B cell (primary cell): ENCODE measurements at regions not wholly inside any gene's neighbourhood (a gene's known extent, or its start where the extent isn't known, plus 50 kb on each side); places are given as distances from the start of the nearest gene placed in this dataset.

Experiments
- ATAC-seq: fragments of 200-7000 bp; cut with Tn5 transposase; one replicate; pipeline ENCODE4 v1.10.0; 2021; ENCODE audit warnings: low read depth, mild to moderate bottlenecking, moderate number of reproducible peaks, moderate library complexity
- CTCF ChIA-PET: fragments of 350-600 bp; sonication (Branson Sonifier 250); formaldehyde crosslinking; loops from one replicate; lab custom pipeline; 2021; ENCODE audit warnings: antibody characterized with exemption, inconsistent platforms; lab: Charles Lee
- POLR2A ChIA-PET: fragments of 350-600 bp; sonication (Branson Sonifier 250); formaldehyde crosslinking; loops from one replicate; lab custom pipeline; 2021; ENCODE audit warnings: antibody characterized with exemption; lab: Charles Lee
- DNase-seq: peaks from one replicate; pipeline ENCODE4 v3.0.0; 2013
- H2AFZ ChIP-seq: 2 replicates; pipeline ENCODE4 v1.6.1; 2012; ENCODE audit warnings: mild to moderate bottlenecking, low read depth, low read length; ENCODE audit not compliant: insufficient read depth, poor library complexity, severe bottlenecking
- H3K27ac ChIP-seq, 2 donors: 1 replicate in 1 of 2; 2 replicates in 1 of 2; pipeline ENCODE4 v1.5.1; 2012 to 2013; ENCODE audit warnings: low read length in 2 of 2, mild to moderate bottlenecking in 2 of 2, moderate library complexity in 1 of 2
- H3K27me3 ChIP-seq, 4 experiments: fragments of 200-600 bp in 1 of 4; sonication (generic) in 1 of 4; replicated peaks in 1 of 4; 1 replicate in 2 of 4; 2 replicates in 2 of 4; pipeline versions ENCODE4 v1.6.1 to v1.7.0; 2013 to 2016; ENCODE audit warnings: low read length in 3 of 4, mild to moderate bottlenecking in 2 of 4, mixed read lengths in 1 of 4, moderate library complexity in 1 of 4; ENCODE audit not compliant: insufficient read depth in 4 of 4, control insufficient read depth in 3 of 4; ENCODE audit errors: control extremely low read depth in 1 of 4
- H3K36me3 ChIP-seq, 2 experiments: replicated peaks in 1 of 2; 1 replicate in 1 of 2; 2 replicates in 1 of 2; pipeline versions ENCODE4 v1.6.1 to v1.7.1; 2013; ENCODE audit warnings: low read length in 1 of 2; ENCODE audit not compliant: insufficient read depth in 2 of 2, control insufficient read depth in 1 of 2; ENCODE audit errors: control extremely low read depth in 1 of 2, extremely low read depth in 1 of 2
- H3K4me1 ChIP-seq, 2 donors: fragments of 200-600 bp in 1 of 2; sonication (generic) in 1 of 2; 1 replicate in 1 of 2; 2 replicates in 1 of 2; pipeline versions ENCODE4 v1.5.1 to v1.6.1; 2013 to 2017; ENCODE audit warnings: low read length in 2 of 2; ENCODE audit not compliant: control insufficient read depth in 2 of 2, insufficient read depth in 2 of 2
- H3K4me2 ChIP-seq: replicated peaks from 2 replicates; pipeline ENCODE3; 2012; ENCODE audit warnings: mild to moderate bottlenecking, low read depth, low read length; ENCODE audit not compliant: poor library complexity, severe bottlenecking
- H3K4me3 ChIP-seq, 5 experiments: fragments of 200-600 bp in 1 of 5; sonication (generic) in 1 of 5; 1 replicate in 3 of 5; 2 replicates in 2 of 5; pipeline versions ENCODE4 v1.5.1 to v1.7.0; 2011 to 2016; ENCODE audit warnings: low read length in 4 of 5, mild to moderate bottlenecking in 4 of 5, low read depth in 2 of 5, control low read depth in 1 of 5, moderate library complexity in 1 of 5; ENCODE audit not compliant: insufficient read depth in 1 of 5; ENCODE audit errors: control extremely low read depth in 1 of 5, extremely low read depth in 1 of 5
- H3K79me2 ChIP-seq: fragments of 200-600 bp; sonication (generic); one replicate; pipeline ENCODE4 v1.6.0; 2016; ENCODE audit warnings: low read length; ENCODE audit not compliant: control insufficient read depth, insufficient read depth
- H3K9ac ChIP-seq: fragments of 200-600 bp; sonication (generic); 2 replicates; pipeline ENCODE4 v1.6.1; 2017; ENCODE audit warnings: mild to moderate bottlenecking, low read length, moderate library complexity
- H3K9me3 ChIP-seq, 3 donors: one replicate each; pipeline versions ENCODE4 v1.6.1 to v1.7.1; 2013; ENCODE audit warnings: low read length in 2 of 3; ENCODE audit not compliant: control insufficient read depth in 2 of 3, insufficient read depth in 1 of 3; ENCODE audit errors: control extremely low read depth in 1 of 3
- H4K20me1 ChIP-seq: 2 replicates; pipeline ENCODE4 v1.6.0; 2012; ENCODE audit warnings: mild to moderate bottlenecking, low read length; ENCODE audit not compliant: insufficient read depth, control insufficient read depth, poor library complexity, severe bottlenecking
- H3K27ac Mint-ChIP-seq: one replicate; pipeline ENCODE4 v1.8.0; 2021; ENCODE audit warnings: mixed read lengths
- H3K27me3 Mint-ChIP-seq: one replicate; pipeline ENCODE4 v1.8.0; 2021; ENCODE audit warnings: mixed read lengths
- H3K4me1 Mint-ChIP-seq: one replicate; pipeline ENCODE4 v1.8.0; 2021; ENCODE audit warnings: mixed read lengths
- H3K4me3 Mint-ChIP-seq: one replicate; pipeline ENCODE4 v1.8.0; 2021; ENCODE audit warnings: mixed read lengths
- H3K9me3 Mint-ChIP-seq: one replicate; pipeline ENCODE4 v1.8.0; 2022; ENCODE audit warnings: mixed read lengths; ENCODE audit not compliant: insufficient read depth
- EZH2 ChIP-seq: IDR thresholded peaks from 2 replicates; pipeline ENCODE4 v1.6.1; 2012; ENCODE audit warnings: borderline replicate concordance, low read depth, mild to moderate bottlenecking, moderate library complexity, low read length; ENCODE audit not compliant: insufficient read depth, poor library complexity, severe bottlenecking
- WGBS: methylation state at CpG from one replicate; pipeline ENCODE4 v1.1.5; 2013; ENCODE audit warnings: missing lambda C conversion rate; ENCODE audit not compliant: insufficient coverage; 5-methylcytosine and 5-hydroxymethylcytosine counted together
- intact Hi-C: fragments of 100-400 bp; cut with micrococcal nuclease; formaldehyde crosslinking; loops from one replicate; pipeline ENCODE4 v1.10.0; 2022
- TF ChIP-seq, protein P1 (sequence below): fragments of 200-600 bp; IDR thresholded peaks from one replicate; pipeline ENCODE4 v1.8.0; 2022; ENCODE audit warnings: antibody characterized with exemption, mild to moderate bottlenecking

DNA sequence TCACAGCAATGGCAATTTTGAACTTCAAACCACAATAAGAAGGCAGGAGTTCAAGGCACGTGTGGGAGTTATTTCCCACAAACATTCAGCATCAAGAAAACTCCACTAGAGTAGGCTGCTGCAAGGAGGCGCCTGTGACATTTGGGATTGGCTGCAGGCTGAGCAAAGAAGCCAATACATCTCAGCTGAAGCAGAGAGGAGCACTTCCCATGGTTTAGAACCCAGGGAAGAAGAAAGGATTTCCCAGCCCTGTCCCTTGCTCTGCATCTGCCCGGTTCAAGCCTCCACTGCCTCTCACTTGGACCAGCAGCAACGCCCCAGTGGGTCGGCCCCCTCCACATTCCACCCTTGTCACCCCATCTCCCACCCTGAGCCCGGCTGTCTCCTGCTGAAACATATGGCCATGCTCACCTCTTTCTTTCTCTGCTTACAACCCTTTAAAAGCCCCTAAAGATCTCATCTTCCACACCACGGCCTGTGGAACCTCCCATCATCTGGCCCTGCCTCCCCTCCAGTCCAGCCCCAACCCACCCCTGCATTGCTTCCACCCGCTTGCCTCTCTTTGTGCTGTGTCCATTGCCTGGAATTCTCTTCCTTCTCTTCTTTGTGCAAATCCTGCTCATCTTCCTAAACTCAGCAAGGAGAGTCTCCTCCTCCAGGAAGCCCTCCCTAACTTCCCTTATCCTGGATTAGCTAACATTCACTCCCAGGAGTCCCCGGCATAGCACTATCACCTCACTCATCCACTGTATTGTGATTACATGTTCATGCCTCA, 128.3 kb downstream of the ANKRD60 start:
- no peak overlapping the region for H3K27ac ChIP-seq
- H3K4me3 Mint-ChIP-seq = no peak overlapping the region
- H3K4me1 ChIP-seq = no peaks in the 10 kb centered on the region
- ChIA-PET POLR2A (no interaction called here), CTCF (interaction anchor here (1.0 kb wide), 1 partner anchor 8 kb away, joined by 3 read pairs; no protein-coding TSS in a partner anchor)
- no peaks in the 10 kb centered on the region for H3K36me3 ChIP-seq
- H3K4me2 ChIP-seq = no peak overlapping the region
- ATAC-seq (no peak), DNase-seq (no peak)
- H4K20me1 ChIP-seq = no peaks in the 10 kb centered on the region
- TF ChIP-seq, protein P1, sequence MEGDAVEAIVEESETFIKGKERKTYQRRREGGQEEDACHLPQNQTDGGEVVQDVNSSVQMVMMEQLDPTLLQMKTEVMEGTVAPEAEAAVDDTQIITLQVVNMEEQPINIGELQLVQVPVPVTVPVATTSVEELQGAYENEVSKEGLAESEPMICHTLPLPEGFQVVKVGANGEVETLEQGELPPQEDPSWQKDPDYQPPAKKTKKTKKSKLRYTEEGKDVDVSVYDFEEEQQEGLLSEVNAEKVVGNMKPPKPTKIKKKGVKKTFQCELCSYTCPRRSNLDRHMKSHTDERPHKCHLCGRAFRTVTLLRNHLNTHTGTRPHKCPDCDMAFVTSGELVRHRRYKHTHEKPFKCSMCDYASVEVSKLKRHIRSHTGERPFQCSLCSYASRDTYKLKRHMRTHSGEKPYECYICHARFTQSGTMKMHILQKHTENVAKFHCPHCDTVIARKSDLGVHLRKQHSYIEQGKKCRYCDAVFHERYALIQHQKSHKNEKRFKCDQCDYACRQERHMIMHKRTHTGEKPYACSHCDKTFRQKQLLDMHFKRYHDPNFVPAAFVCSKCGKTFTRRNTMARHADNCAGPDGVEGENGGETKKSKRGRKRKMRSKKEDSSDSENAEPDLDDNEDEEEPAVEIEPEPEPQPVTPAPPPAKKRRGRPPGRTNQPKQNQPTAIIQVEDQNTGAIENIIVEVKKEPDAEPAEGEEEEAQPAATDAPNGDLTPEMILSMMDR = no peak
- TF ChIP-seq EZH2 = no peak
- 83% methylated on average over 8 of the region's 9 CpGs for WGBS
- intact Hi-C loops = no loop called here
- H3K4me1 Mint-ChIP-seq = no peaks in the 10 kb centered on the region
- peaks cover 0 to 4% (median 0%) of the 10 kb centered on the region in 4 experiments for H3K27me3 ChIP-seq
- H3K27ac Mint-ChIP-seq = no peak overlapping the region
- peaks cover 28% of the 10 kb centered on the region for H3K27me3 Mint-ChIP-seq
- H2AFZ ChIP-seq = no peak overlapping the region
- H3K9me3 ChIP-seq = no peaks in the 10 kb centered on the region
- H3K79me2 ChIP-seq = no peaks in the 10 kb centered on the region
- H3K4me3 ChIP-seq = no peak overlapping the region
- H3K9ac ChIP-seq = no peak overlapping the region
- H3K9me3 Mint-ChIP-seq = no peaks in the 10 kb centered on the region

DNA sequence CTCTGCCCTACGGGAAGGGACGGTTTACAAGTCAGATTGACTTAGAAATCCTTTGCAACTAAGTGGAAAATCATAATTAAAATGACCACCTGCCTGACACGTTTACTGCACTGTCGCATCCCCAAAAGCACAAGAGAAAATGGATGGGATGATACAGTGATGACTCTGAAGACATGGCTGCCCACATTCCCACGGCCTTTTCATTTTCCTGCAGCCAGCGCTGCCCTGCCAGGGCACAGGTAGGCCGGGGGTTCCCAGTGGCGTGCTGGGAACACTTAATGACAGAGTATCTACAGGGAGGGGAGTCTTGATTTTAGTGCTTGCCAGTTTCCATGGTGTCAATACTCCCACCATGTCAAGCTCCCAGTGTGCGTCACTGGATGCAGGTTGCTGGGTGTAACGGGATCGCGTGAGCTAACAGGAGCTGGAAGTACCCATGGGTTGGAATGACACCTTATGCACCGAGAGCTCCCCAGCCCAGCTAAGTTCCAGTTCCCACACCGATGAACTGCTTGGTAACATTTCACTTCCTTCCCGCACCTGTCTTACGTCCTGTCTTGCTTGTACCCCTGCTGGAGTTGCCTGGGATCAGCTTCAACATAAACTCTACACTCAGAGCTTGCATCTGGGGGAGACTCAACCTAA, 129.0 kb downstream of the ANKRD60 start:
- no peak for ATAC-seq
- ChIA-PET POLR2A (no interaction called here), CTCF (interaction anchor here (1.0 kb wide), 1 partner anchor 9 kb away, joined by 3 read pairs; no protein-coding TSS in a partner anchor)
- no peaks in the 10 kb centered on the region for H3K4me1 Mint-ChIP-seq
- peaks cover 0 to 8% (median under 1%) of the 10 kb centered on the region in 4 experiments for H3K27me3 ChIP-seq
- H3K36me3 ChIP-seq = no peaks in the 10 kb centered on the region
- no peaks in the 10 kb centered on the region for H4K20me1 ChIP-seq
- no peak overlapping the region for H3K4me3 ChIP-seq
- whole genome bisulfite sequencing = 88% methylated on average over 12 of the region's 16 CpGs
- TF ChIP-seq, protein P1 = no peak
- no peak for TF ChIP-seq EZH2
- H3K27ac Mint-ChIP-seq = no peak overlapping the region
- H3K27me3 Mint-ChIP-seq = peaks cover 26% of the 10 kb centered on the region
- H3K4me3 Mint-ChIP-seq = no peak overlapping the region
- DNase-seq = no peak
- no peak overlapping the region for H3K27ac ChIP-seq
- no peaks in the 10 kb centered on the region for H3K79me2 ChIP-seq
- H3K4me1 ChIP-seq = no peaks in the 10 kb centered on the region
- no peak overlapping the region for H2AFZ ChIP-seq
- H3K4me2 ChIP-seq = no peak overlapping the region
- H3K9me3 Mint-ChIP-seq = no peaks in the 10 kb centered on the region
- intact Hi-C loops = no loop called here
- no peak overlapping the region for H3K9ac ChIP-seq
- no peaks in the 10 kb centered on the region for H3K9me3 ChIP-seq
